GM23248 (cell line): ENCODE measurements at regions not wholly inside any gene's neighbourhood (a gene's known extent, or its start where the extent isn't known, plus 50 kb on each side); places are given as distances from the start of the nearest gene placed in this dataset.
"Not testable (repeated sequence)": the region's sequence is repeated elsewhere in the genome, so short reads cannot be mapped to it uniquely, and the experiment has no call there.

ENCODE experiments used
- EZH2 ChIP-seq: fragments of 200-600 bp; sonication (generic); IDR thresholded peaks from 2 replicates; pipeline ENCODE4 v1.6.1; 2018; ENCODE audit warnings: antibody characterized with exemption, mild to moderate bottlenecking; ENCODE audit not compliant: insufficient read depth, poor library complexity, severe bottlenecking
- EZH2phosphoT487 ChIP-seq: fragments of 200-600 bp; sonication (generic); IDR thresholded peaks from 2 replicates; pipeline ENCODE4 v1.6.1; 2018; ENCODE audit warnings: antibody characterized with exemption, moderate library complexity, mild to moderate bottlenecking, low read depth; ENCODE audit not compliant: insufficient read depth

DNA sequence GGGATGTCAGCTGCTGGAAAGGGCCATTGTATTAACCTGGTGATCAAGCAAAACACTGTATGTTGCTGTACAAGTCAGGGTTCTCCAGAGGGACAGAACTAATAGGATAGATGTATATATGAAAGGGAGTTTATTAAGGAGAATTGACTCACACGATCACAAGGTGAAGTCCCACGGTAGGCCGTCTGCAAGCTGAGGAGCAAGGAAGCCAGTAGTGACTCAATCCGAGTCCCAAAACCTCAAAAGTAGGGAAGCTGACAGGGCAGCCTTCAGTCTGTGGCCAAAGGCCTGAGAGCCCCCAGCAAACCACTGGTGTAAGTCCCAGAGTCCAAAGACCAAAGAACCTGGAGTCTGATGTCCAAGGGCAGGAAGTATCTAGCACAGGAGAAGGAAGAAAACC, 116.0 kb upstream of the DAP start:
- not testable (repeated sequence) for TF ChIP-seq EZH2phosphoT487, EZH2
